ENCODE measurements at regions not wholly inside any gene's neighbourhood (a gene's known extent, or its start where the extent isn't known, plus 50 kb on each side); places are given as distances from the start of the nearest gene placed in this dataset.

DNA sequence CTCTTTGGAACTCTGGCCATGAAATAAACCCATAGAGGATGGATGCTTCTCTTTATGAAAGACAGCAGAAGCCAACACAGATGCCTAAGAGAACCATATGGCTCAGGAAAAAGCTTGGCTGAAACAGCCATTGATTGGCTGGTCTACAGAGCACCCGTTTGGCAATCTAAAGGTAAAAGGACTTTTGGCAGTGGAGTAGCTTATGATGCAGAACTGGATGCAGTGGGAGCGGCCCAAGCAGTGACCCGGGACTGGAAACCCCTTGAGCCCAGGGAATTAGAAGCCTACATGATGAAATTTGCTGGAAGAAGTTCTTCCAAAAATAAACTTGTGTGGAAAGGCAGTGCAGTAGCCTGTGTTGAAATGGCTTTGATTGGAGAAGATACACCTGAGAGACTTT is 360.2 kb downstream of the NR2F2 start:
- TF ChIP-seq, protein P1, sequence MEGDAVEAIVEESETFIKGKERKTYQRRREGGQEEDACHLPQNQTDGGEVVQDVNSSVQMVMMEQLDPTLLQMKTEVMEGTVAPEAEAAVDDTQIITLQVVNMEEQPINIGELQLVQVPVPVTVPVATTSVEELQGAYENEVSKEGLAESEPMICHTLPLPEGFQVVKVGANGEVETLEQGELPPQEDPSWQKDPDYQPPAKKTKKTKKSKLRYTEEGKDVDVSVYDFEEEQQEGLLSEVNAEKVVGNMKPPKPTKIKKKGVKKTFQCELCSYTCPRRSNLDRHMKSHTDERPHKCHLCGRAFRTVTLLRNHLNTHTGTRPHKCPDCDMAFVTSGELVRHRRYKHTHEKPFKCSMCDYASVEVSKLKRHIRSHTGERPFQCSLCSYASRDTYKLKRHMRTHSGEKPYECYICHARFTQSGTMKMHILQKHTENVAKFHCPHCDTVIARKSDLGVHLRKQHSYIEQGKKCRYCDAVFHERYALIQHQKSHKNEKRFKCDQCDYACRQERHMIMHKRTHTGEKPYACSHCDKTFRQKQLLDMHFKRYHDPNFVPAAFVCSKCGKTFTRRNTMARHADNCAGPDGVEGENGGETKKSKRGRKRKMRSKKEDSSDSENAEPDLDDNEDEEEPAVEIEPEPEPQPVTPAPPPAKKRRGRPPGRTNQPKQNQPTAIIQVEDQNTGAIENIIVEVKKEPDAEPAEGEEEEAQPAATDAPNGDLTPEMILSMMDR (IDR thresholded peaks at IDR 0.05): no peak
- TF ChIP-seq POLR2AphosphoS5 (IDR thresholded peaks at IDR 0.05) (no peak), POLR2A (IDR thresholded peaks at IDR 0.05) (no peak), EP300 (IDR thresholded peaks at IDR 0.05) (no peak)
